ENCODE measurements at regions not wholly inside any gene's neighbourhood (a gene's known extent, or its start where the extent isn't known, plus 50 kb on each side); places are given as distances from the start of the nearest gene placed in this dataset.

- no peak for TF ChIP-seq CTCF (IDR thresholded peaks at IDR 0.05)
- intact Hi-C loops (cut with micrococcal nuclease): no loop called here
- Mint-ChIP-seq H3K4me1 (peaks cover 47% of the 10 kb centered on the region), H3K27me3 (peaks cover 2% of the 10 kb centered on the region), H3K4me3 (no peak overlapping the region), H3K9me3 (no peaks in the 10 kb centered on the region), H3K36me3 (ENCODE audit: low read depth) (peaks cover 4% of the 10 kb centered on the region), H3K27ac (no peak overlapping the region)
- ChIA-PET CTCF (no interaction called here), POLR2A (no interaction called here)
- ATAC-seq (ENCODE audit: low read depth) (no peak), DNase-seq (no peak)
Observed at GRCh38 chr10:60728056-60728455, 50.2 kb upstream of the CDK1 start.

- Mint-ChIP-seq H3K27ac (no peak overlapping the region), H3K27me3 (peaks cover 5% of the 10 kb centered on the region), H3K9me3 (no peaks in the 10 kb centered on the region), H3K36me3 (ENCODE audit: low read depth) (no peaks in the 10 kb centered on the region), H3K4me3 (no peak overlapping the region), H3K4me1 (peaks cover 33% of the 10 kb centered on the region)
- no peak for DNase-seq
- intact Hi-C loops (cut with micrococcal nuclease): no loop called here
- ChIA-PET CTCF (interaction anchor here (0.6 kb wide), 1 partner anchor 12 kb away, joined by 3 read pairs; no protein-coding TSS in a partner anchor), POLR2A (no interaction called here)
- ATAC-seq (ENCODE audit: low read depth): no peak
- TF ChIP-seq CTCF (IDR thresholded peaks at IDR 0.05): no peak
Observed at GRCh38 chr10:60726257-60726656, 52.0 kb upstream of the CDK1 start.

- Mint-ChIP-seq H3K36me3 (ENCODE audit: low read depth) (no peaks in the 10 kb centered on the region), H3K27ac (no peak overlapping the region), H3K9me3 (no peaks in the 10 kb centered on the region), H3K27me3 (peaks cover 5% of the 10 kb centered on the region), H3K4me1 (peaks cover 6% of the 10 kb centered on the region), H3K4me3 (no peak overlapping the region)
- CTCF ChIA-PET: no interaction called here
- no peak for TF ChIP-seq CTCF (IDR thresholded peaks at IDR 0.05)
- no peak for DNase-seq
- intact Hi-C loops (cut with micrococcal nuclease): no loop called here
- POLR2A ChIA-PET: no interaction called here
- ATAC-seq (ENCODE audit: low read depth): no peak
Observed at GRCh38 chr10:60722623-60723022, 55.7 kb upstream of the CDK1 start.

DNA sequence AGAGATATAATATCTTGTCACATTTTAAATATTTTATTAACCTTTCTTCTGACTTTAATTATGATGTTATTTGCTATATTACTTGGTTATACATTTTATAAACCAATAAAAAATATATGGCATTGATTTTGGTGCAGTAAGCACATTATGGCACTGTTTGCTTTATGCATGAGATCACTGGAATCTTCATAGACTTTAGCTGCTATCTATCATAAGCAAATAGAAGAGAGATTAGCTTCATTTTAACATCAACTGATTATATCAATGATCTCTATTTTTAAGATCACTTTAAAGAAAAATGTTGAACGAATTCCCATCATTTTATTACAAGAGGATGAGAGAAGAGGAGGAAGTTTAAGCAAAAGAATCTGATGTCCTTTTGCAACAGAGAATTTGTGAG, 58.6 kb upstream of the CDK1 start:
- no peak overlapping the region for H3K27ac Mint-ChIP-seq
- H3K9me3 Mint-ChIP-seq: no peaks in the 10 kb centered on the region
- H3K4me3 Mint-ChIP-seq: no peak overlapping the region
- H3K27me3 Mint-ChIP-seq: peaks cover 3% of the 10 kb centered on the region
- no peaks in the 10 kb centered on the region for H3K36me3 Mint-ChIP-seq (ENCODE audit: low read depth)
- intact Hi-C loops (cut with micrococcal nuclease): no loop called here
- POLR2A ChIA-PET: interaction anchor here (0.9 kb wide), 1 partner anchor 9 kb away, joined by 3 read pairs; no protein-coding TSS in a partner anchor
- ATAC-seq (ENCODE audit: low read depth) (no peak), DNase-seq (no peak)
- CTCF ChIA-PET: no interaction called here
- H3K4me1 Mint-ChIP-seq: no peaks in the 10 kb centered on the region
- no peak for TF ChIP-seq CTCF (IDR thresholded peaks at IDR 0.05)

- intact Hi-C loops (cut with micrococcal nuclease): no loop called here
- DNase-seq (no peak), ATAC-seq (ENCODE audit: low read depth) (no peak)
- no peak for TF ChIP-seq CTCF (IDR thresholded peaks at IDR 0.05)
- Mint-ChIP-seq H3K4me3 (no peak overlapping the region), H3K9me3 (no peaks in the 10 kb centered on the region), H3K36me3 (ENCODE audit: low read depth) (no peaks in the 10 kb centered on the region), H3K4me1 (peaks cover 4% of the 10 kb centered on the region), H3K27me3 (peaks cover 3% of the 10 kb centered on the region), H3K27ac (no peak overlapping the region)
- POLR2A ChIA-PET: interaction anchor here (0.9 kb wide), 1 partner anchor 10 kb away, joined by 3 read pairs; no protein-coding TSS in a partner anchor
- CTCF ChIA-PET: no interaction called here
Observed at GRCh38 chr10:60718886-60719285, 59.4 kb upstream of the CDK1 start.

Measured in activated B cell treated with CpG ODN at 0.5 μM for 24 hours (primary cell).